Loucy (cell line): ENCODE measurements at regions not wholly inside any gene's neighbourhood (a gene's known extent, or its start where the extent isn't known, plus 50 kb on each side); places are given as distances from the start of the nearest gene placed in this dataset.

Experiments used
- EZH2phosphoT487 ChIP-seq: fragments of 200-600 bp; IDR thresholded peaks from 2 replicates; pipeline ENCODE4 v1.6.1; 2018; ENCODE audit warnings: antibody characterized with exemption, mild to moderate bottlenecking, moderate library complexity, borderline replicate concordance
- TF ChIP-seq, protein P1 (sequence below): fragments of 200-600 bp; sonication (generic); conservative IDR thresholded peaks from 2 replicates; pipeline ENCODE4 v1.5.1; 2014; ENCODE audit warnings: mild to moderate bottlenecking, antibody characterized with exemption, low read length

DNA sequence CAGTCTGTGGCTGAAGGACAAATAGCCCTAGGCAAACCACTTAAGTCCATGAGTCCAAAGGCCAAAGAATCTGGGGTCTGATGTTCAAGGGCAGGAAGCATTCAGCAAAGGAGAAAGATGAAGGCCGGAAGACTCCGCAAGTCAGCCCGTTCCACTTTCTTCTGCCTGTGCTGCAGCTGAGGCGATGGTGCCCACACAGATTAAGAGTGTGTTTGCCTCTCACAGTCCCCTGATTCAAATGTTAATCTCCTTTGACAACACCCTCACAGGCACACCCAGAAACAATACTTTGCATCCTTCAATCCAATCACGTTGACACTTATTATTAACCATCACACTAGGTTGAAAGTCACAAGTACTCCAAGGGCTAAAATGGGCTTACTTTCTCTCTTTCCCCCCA lies 605.4 kb upstream of the GNPDA2 start:
- TF ChIP-seq, protein P1, sequence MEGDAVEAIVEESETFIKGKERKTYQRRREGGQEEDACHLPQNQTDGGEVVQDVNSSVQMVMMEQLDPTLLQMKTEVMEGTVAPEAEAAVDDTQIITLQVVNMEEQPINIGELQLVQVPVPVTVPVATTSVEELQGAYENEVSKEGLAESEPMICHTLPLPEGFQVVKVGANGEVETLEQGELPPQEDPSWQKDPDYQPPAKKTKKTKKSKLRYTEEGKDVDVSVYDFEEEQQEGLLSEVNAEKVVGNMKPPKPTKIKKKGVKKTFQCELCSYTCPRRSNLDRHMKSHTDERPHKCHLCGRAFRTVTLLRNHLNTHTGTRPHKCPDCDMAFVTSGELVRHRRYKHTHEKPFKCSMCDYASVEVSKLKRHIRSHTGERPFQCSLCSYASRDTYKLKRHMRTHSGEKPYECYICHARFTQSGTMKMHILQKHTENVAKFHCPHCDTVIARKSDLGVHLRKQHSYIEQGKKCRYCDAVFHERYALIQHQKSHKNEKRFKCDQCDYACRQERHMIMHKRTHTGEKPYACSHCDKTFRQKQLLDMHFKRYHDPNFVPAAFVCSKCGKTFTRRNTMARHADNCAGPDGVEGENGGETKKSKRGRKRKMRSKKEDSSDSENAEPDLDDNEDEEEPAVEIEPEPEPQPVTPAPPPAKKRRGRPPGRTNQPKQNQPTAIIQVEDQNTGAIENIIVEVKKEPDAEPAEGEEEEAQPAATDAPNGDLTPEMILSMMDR, result no peak
- no peak for TF ChIP-seq EZH2phosphoT487
